ENCODE measurements at regions not wholly inside any gene's neighbourhood (a gene's known extent, or its start where the extent isn't known, plus 50 kb on each side); places are given as distances from the start of the nearest gene placed in this dataset.

- DNase-seq (ENCODE audit: low spot score) = no peak
Measured at GRCh38 chr4:137632842-137633241, 100.5 kb upstream of the PCDH18 start.

GRCh38 chr4:137631605-137632004, 99.3 kb upstream of the PCDH18 start:
- no peak for DNase-seq (ENCODE audit: low spot score)

GRCh38 chr4:137630252-137630651, 98.0 kb upstream of the PCDH18 start:
- DNase-seq (ENCODE audit: low spot score) = no peak

- DNase-seq (ENCODE audit: low spot score) = no peak
Measured at GRCh38 chr4:137627739-137628460, 95.6 kb upstream of the PCDH18 start.

GRCh38 chr4:137626942-137627738, 94.8 kb upstream of the PCDH18 start:
- no peak for DNase-seq (ENCODE audit: low spot score)

GRCh38 chr4:137623013-137623412, 90.7 kb upstream of the PCDH18 start:
- no peak for DNase-seq (ENCODE audit: low spot score)

GRCh38 chr4:137621056-137621455, 88.8 kb upstream of the PCDH18 start:
- DNase-seq (ENCODE audit: low spot score) = no peak

- no peak for DNase-seq (ENCODE audit: low spot score)
Measured at GRCh38 chr4:137614491-137614890, 82.2 kb upstream of the PCDH18 start.

GRCh38 chr4:137611998-137612700, 79.9 kb upstream of the PCDH18 start:
- no peak for DNase-seq (ENCODE audit: low spot score)

- no peak for DNase-seq (ENCODE audit: low spot score)
Measured at GRCh38 chr4:137610960-137611359, 78.7 kb upstream of the PCDH18 start.

GRCh38 chr4:137609718-137610430, 77.6 kb upstream of the PCDH18 start:
- DNase-seq (ENCODE audit: low spot score) = no peak

- no peak for DNase-seq (ENCODE audit: low spot score)
Measured at GRCh38 chr4:137608085-137608484, 75.8 kb upstream of the PCDH18 start.

- DNase-seq (ENCODE audit: low spot score) = no peak
Measured at GRCh38 chr4:137602436-137602835, 70.1 kb upstream of the PCDH18 start.

GRCh38 chr4:137601934-137602333, 69.6 kb upstream of the PCDH18 start:
- DNase-seq (ENCODE audit: low spot score) = no peak

GRCh38 chr4:137599734-137600133, 67.4 kb upstream of the PCDH18 start:
- no peak for DNase-seq (ENCODE audit: low spot score)

- DNase-seq (ENCODE audit: low spot score) = no peak
Measured at GRCh38 chr4:137597752-137598430, 65.6 kb upstream of the PCDH18 start.

GRCh38 chr4:137587796-137588195, 55.5 kb upstream of the PCDH18 start:
- no peak for DNase-seq (ENCODE audit: low spot score)

- DNase-seq (ENCODE audit: low spot score) = no peak
Measured at GRCh38 chr4:137583671-137584070, 51.4 kb upstream of the PCDH18 start.
